Hepatocyte (in vitro differentiated cells): ENCODE measurements at regions not wholly inside any gene's neighbourhood (a gene's known extent, or its start where the extent isn't known, plus 50 kb on each side); places are given as distances from the start of the nearest gene placed in this dataset.
A peak's percentile ranks its signal among the peaks of the same experiment; 100 is the strongest.

ENCODE experiments used
- DNase-seq: peaks from one replicate; pipeline ENCODE4 v3.0.0-alpha.2; 2016; ENCODE audit warnings: low spot score
- H2AFZ ChIP-seq: fragments of 200-600 bp; sonication (generic); 2 replicates; pipeline ENCODE4 v1.6.0; 2016; ENCODE audit warnings: antibody characterized with exemption, mild to moderate bottlenecking
- H3K27ac ChIP-seq: fragments of 200-600 bp; sonication (generic); 2 replicates; pipeline ENCODE4 v1.5.1; 2016; ENCODE audit warnings: mild to moderate bottlenecking
- H3K27me3 ChIP-seq: fragments of 200-600 bp; sonication (generic); 2 replicates; pipeline ENCODE4 v1.6.1; 2016
- H3K36me3 ChIP-seq: fragments of 200-600 bp; sonication (generic); replicated peaks from 2 replicates; pipeline ENCODE4 v1.5.1; 2016; ENCODE audit warnings: low read depth; ENCODE audit not compliant: insufficient read depth
- H3K4me1 ChIP-seq: fragments of 200-600 bp; sonication (generic); 2 replicates; pipeline ENCODE4 v1.5.1; 2016; ENCODE audit warnings: mild to moderate bottlenecking, moderate library complexity; ENCODE audit not compliant: insufficient read depth
- H3K4me2 ChIP-seq: fragments of 200-600 bp; sonication (generic); 2 replicates; pipeline ENCODE4 v1.6.0; 2016
- H3K4me3 ChIP-seq: fragments of 200-600 bp; sonication (generic); 2 replicates; pipeline ENCODE4 v1.5.1; 2016; ENCODE audit warnings: mild to moderate bottlenecking
- H3K79me2 ChIP-seq: fragments of 200-600 bp; sonication (generic); 2 replicates; pipeline ENCODE4 v1.6.0; 2017; ENCODE audit warnings: mild to moderate bottlenecking
- H3K9me2 ChIP-seq: fragments of 200-600 bp; sonication (generic); replicated peaks from 2 replicates; pipeline ENCODE4 v1.6.0; 2017; ENCODE audit warnings: mild to moderate bottlenecking; ENCODE audit not compliant: insufficient read depth
- H3K9me3 ChIP-seq: fragments of 200-600 bp; sonication (generic); 2 replicates; pipeline ENCODE4 v1.5.1; 2016; ENCODE audit warnings: low read depth, mild to moderate bottlenecking
- H4K20me1 ChIP-seq: fragments of 200-600 bp; sonication (generic); 2 replicates; pipeline ENCODE4 v1.6.0; 2016; ENCODE audit warnings: mild to moderate bottlenecking; ENCODE audit not compliant: insufficient read depth, poor library complexity, severe bottlenecking
- EZH2 ChIP-seq: fragments of 200-600 bp; sonication (generic); IDR thresholded peaks from 2 replicates; pipeline ENCODE4 v1.6.1; 2016; ENCODE audit warnings: antibody characterized with exemption, mild to moderate bottlenecking, borderline replicate concordance
- EZH2phosphoT487 ChIP-seq: fragments of 200-600 bp; sonication (generic); IDR thresholded peaks from one replicate; pipeline ENCODE4 v1.6.1; 2018; ENCODE audit warnings: antibody characterized with exemption, mild to moderate bottlenecking, low read depth, moderate library complexity; ENCODE audit not compliant: unreplicated experiment, severe bottlenecking
- WGBS: methylation state at CpG from one replicate; pipeline ENCODE4 v1.1.6; 2016; ENCODE audit warnings: low lambda C conversion rate; ENCODE audit errors: missing lambda C conversion rate; 5-methylcytosine and 5-hydroxymethylcytosine counted together
- TF ChIP-seq, protein P1 (sequence below): fragments of 200-600 bp; sonication (generic); IDR thresholded peaks from 2 replicates; pipeline ENCODE4 v1.5.1; 2016; ENCODE audit warnings: antibody characterized with exemption, mild to moderate bottlenecking; ENCODE audit not compliant: poor library complexity

DNA sequence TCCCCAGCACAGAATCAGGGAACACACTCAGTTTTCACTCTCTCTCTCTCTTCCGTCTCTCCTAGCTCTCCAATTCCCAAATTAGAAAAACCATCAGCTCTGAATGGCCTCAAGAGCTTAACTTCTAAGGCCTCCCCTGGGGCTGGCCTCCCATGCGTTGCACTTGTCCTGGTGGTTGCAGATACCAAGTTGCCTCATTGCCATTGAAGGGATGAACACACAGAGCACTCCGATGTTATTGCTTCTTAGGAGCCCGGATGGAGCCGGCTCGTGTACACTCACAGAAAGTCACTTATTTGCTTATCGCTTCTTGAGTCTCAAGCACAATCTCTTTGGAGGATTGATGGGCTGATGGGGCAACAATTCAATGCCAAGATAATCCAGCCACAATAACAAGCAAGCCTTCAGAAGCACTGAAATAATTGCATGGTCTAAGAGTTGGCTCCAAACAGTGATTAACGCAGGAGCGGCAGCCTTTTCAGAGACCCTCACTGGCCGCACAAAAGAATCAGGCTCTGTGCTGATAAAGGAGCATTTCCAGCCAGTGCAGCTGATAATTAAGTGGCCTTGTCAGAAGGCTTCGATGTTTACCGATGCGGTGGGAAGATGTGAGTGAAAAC, 175.8 kb upstream of the TMEM132C start:
- no peak for DNase-seq
- 11% methylated on average over 13 of the region's 13 CpGs for WGBS
- Histone ChIP-seq H3K4me1 (no peaks in the 10 kb centered on the region), H4K20me1 (no peaks in the 10 kb centered on the region), H3K27me3 (peaks cover 7% of the 10 kb centered on the region), H3K9me3 (no peaks in the 10 kb centered on the region), H2AFZ (no peak overlapping the region), H3K27ac (no peak overlapping the region), H3K36me3 (no peaks in the 10 kb centered on the region), H3K9me2 (no peaks in the 10 kb centered on the region), H3K4me3 (no peak overlapping the region), H3K79me2 (no peaks in the 10 kb centered on the region), H3K4me2 (peak overlapping the region; percentile 27)
- TF ChIP-seq, protein P1, sequence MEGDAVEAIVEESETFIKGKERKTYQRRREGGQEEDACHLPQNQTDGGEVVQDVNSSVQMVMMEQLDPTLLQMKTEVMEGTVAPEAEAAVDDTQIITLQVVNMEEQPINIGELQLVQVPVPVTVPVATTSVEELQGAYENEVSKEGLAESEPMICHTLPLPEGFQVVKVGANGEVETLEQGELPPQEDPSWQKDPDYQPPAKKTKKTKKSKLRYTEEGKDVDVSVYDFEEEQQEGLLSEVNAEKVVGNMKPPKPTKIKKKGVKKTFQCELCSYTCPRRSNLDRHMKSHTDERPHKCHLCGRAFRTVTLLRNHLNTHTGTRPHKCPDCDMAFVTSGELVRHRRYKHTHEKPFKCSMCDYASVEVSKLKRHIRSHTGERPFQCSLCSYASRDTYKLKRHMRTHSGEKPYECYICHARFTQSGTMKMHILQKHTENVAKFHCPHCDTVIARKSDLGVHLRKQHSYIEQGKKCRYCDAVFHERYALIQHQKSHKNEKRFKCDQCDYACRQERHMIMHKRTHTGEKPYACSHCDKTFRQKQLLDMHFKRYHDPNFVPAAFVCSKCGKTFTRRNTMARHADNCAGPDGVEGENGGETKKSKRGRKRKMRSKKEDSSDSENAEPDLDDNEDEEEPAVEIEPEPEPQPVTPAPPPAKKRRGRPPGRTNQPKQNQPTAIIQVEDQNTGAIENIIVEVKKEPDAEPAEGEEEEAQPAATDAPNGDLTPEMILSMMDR = no peak
- TF ChIP-seq EZH2 (no peak), EZH2phosphoT487 (no peak)

DNA sequence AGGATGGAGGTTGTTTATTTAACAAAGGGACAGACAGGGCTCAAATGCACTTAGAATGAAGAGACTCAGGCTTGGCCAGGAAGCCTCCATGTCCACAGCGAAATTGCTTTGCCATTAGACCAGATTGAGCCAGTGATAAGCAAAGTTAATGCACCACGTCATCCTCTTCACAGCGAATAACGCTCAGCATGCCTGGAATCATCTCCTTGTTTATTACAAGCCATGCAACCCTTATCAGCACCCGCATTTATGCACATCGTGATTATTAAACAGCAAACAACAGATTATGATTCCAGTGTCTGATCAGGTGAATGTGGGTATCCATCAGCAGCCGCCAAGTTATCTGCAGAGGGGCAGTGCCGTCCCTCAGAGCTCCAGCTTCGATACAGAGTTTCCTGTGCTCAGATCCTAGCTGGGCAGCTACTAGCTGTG, 175.0 kb upstream of the TMEM132C start:
- Histone ChIP-seq H3K9me2 (no peaks in the 10 kb centered on the region), H3K27ac (no peak overlapping the region), H3K27me3 (peaks cover 7% of the 10 kb centered on the region), H4K20me1 (no peaks in the 10 kb centered on the region), H3K4me3 (no peak overlapping the region), H3K9me3 (no peaks in the 10 kb centered on the region), H2AFZ (no peak overlapping the region), H3K36me3 (no peaks in the 10 kb centered on the region), H3K79me2 (no peaks in the 10 kb centered on the region), H3K4me1 (no peaks in the 10 kb centered on the region), H3K4me2 (peak overlapping the region; percentile 27)
- TF ChIP-seq EZH2 = no peak
- no peak for DNase-seq
- WGBS = 26% methylated on average over 9 of the region's 9 CpGs

DNA sequence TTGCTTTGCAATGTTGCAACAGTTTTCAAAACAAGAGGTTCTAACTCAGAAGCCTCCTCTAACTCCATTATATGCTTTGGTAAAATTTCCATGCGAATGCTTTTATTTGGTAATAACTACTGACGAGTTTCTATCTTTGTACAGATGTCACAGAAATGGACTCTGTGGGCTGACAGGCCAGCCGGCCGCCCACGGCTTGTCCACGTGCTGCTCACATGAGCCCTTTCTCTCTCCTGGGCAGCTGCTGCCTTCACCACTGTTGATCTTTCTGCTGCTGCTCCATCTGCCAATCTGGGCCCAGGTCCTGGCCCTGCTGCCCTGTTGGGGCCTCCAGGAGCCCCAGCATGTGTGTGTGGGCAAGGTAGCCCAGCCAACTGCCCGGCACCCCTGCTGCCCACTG, 168.2 kb upstream of the TMEM132C start:
- Histone ChIP-seq H3K9me2 (no peaks in the 10 kb centered on the region), H3K79me2 (no peaks in the 10 kb centered on the region), H2AFZ (no peak overlapping the region), H3K27ac (no peak overlapping the region), H4K20me1 (no peaks in the 10 kb centered on the region), H3K9me3 (no peaks in the 10 kb centered on the region), H3K4me1 (no peaks in the 10 kb centered on the region), H3K36me3 (no peaks in the 10 kb centered on the region), H3K4me2 (no peak overlapping the region), H3K27me3 (no peaks in the 10 kb centered on the region), H3K4me3 (no peak overlapping the region)
- 89% methylated on average over 7 of the region's 7 CpGs for WGBS
- DNase-seq = no peak
- TF ChIP-seq, protein P1 = no peak
- TF ChIP-seq EZH2phosphoT487 = no peak
- no peak for TF ChIP-seq EZH2

DNA sequence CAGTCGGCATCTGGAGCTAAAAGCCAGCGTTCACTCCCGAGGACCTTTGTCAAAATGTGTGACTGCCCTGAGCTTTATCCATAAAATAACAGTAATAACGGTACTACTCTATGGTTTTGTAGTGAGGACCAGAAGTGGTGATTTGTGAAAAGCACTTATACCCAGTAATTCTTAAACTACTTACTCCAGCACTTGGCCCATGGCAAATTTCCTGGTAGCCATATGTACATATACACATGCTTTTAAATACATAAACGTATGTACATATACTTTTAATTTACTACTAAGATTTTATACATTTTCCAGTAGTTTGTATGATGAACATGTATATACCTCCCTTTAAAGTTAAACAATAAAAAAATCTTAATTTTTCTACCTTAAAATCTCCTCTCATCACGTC, 163.8 kb upstream of the TMEM132C start:
- 85% methylated on average over 6 of the region's 6 CpGs for WGBS
- Histone ChIP-seq H4K20me1 (no peaks in the 10 kb centered on the region), H3K9me2 (no peaks in the 10 kb centered on the region), H3K9me3 (no peaks in the 10 kb centered on the region), H3K36me3 (no peaks in the 10 kb centered on the region), H3K4me3 (no peak overlapping the region), H3K27ac (no peak overlapping the region), H3K27me3 (no peaks in the 10 kb centered on the region), H2AFZ (no peak overlapping the region), H3K4me2 (no peak overlapping the region), H3K79me2 (no peaks in the 10 kb centered on the region), H3K4me1 (no peaks in the 10 kb centered on the region)
- no peak for DNase-seq
- TF ChIP-seq EZH2phosphoT487 = no peak
- TF ChIP-seq, protein P1 = no peak
- no peak for TF ChIP-seq EZH2
